H1 (cell line): ENCODE measurements at regions not wholly inside any gene's neighbourhood (a gene's known extent, or its start where the extent isn't known, plus 50 kb on each side); places are given as distances from the start of the nearest gene placed in this dataset.

ENCODE experiments used
- CTCF ChIA-PET: fragments of 300-600 bp; sonication (Branson Sonifier 250); formaldehyde crosslinking; loops from one replicate; lab custom pipeline; 2021; ENCODE audit not compliant: partially characterized antibody; lab: Charles Lee
- POLR2A ChIA-PET: fragments of 300-600 bp; sonication (Branson Sonifier 250); formaldehyde crosslinking; loops from one replicate; lab custom pipeline; 2021; ENCODE audit warnings: inconsistent platforms; ENCODE audit not compliant: partially characterized antibody; lab: Charles Lee
- DNase-seq, 2 experiments: peaks; one replicate each; pipeline versions ENCODE4 v3.0.0 to v3.0.0-alpha.2; 2010 to 2022; ENCODE audit warnings: low spot score in 2 of 2, low read depth in 1 of 2, mixed read lengths in 1 of 2
- FAIRE-seq: peaks from 2 replicates; lab custom pipeline; 2011; peaks lifted over from hg19 to GRCh38; lab: Jason Lieb, UNC
- H2AFZ ChIP-seq: 2 replicates; pipeline ENCODE4 v1.8.1; 2012; ENCODE audit warnings: low read length, inconsistent platforms
- H2AK5ac ChIP-seq: 2 replicates; pipeline ENCODE4 v1.6.1; 2013; ENCODE audit warnings: low read depth, low read length
- H2BK120ac ChIP-seq: replicated peaks from 2 replicates; pipeline ENCODE3; 2013; ENCODE audit warnings: low read depth, low read length, inconsistent platforms
- H2BK12ac ChIP-seq: 2 replicates; pipeline ENCODE4 v1.6.1; 2013; ENCODE audit warnings: low read depth, low read length
- H2BK15ac ChIP-seq: 2 replicates; pipeline ENCODE4 v1.6.1; 2013; ENCODE audit warnings: low read length
- H2BK20ac ChIP-seq: 2 replicates; pipeline ENCODE4 v1.6.1; 2013; ENCODE audit warnings: low read length
- H2BK5ac ChIP-seq: 2 replicates; pipeline ENCODE4 v1.6.1; 2013; ENCODE audit warnings: low read depth, low read length
- H3K14ac ChIP-seq: 2 replicates; pipeline ENCODE4 v1.6.1; 2013; ENCODE audit warnings: inconsistent platforms; ENCODE audit not compliant: insufficient read length
- H3K18ac ChIP-seq: 2 replicates; pipeline ENCODE4 v1.6.1; 2013; ENCODE audit warnings: low read length; ENCODE audit errors: extremely low read depth
- H3K23ac ChIP-seq: 2 replicates; pipeline ENCODE4 v1.6.1; 2013; ENCODE audit warnings: inconsistent platforms; ENCODE audit not compliant: insufficient read length
- H3K23me2 ChIP-seq: 2 replicates; pipeline ENCODE4 v1.6.1; 2013; ENCODE audit warnings: low read depth, low read length
- H3K27ac ChIP-seq: 2 replicates; pipeline ENCODE4 v1.6.1; 2011; ENCODE audit warnings: low read depth, low read length, inconsistent platforms
- H3K27me3 ChIP-seq, 4 experiments: replicated peaks in 1 of 4; 1 replicate in 1 of 4; 2 replicates in 3 of 4; pipeline versions ENCODE4 v1.6.1 to v1.8.1; 2011 to 2013; ENCODE audit warnings: low read length in 3 of 4, mild to moderate bottlenecking in 3 of 4, inconsistent platforms in 2 of 4, mixed read lengths in 2 of 4, moderate library complexity in 1 of 4; ENCODE audit not compliant: control insufficient read depth in 3 of 4, insufficient read depth in 3 of 4; ENCODE audit errors: extremely low read depth in 1 of 4
- H3K36me3 ChIP-seq, 4 experiments: 2 replicates each; pipeline versions ENCODE4 v1.6.1 to v1.8.1; 2011 to 2013; ENCODE audit warnings: mild to moderate bottlenecking in 4 of 4, low read length in 3 of 4, moderate library complexity in 2 of 4, control low read depth in 1 of 4, inconsistent platforms in 1 of 4; ENCODE audit not compliant: insufficient read depth in 4 of 4, control insufficient read depth in 2 of 4
- H3K4ac ChIP-seq: replicated peaks from 2 replicates; pipeline ENCODE3; 2013; ENCODE audit warnings: low read length, low read depth, mixed read lengths, inconsistent platforms; ENCODE audit not compliant: insufficient read length
- H3K4me1 ChIP-seq, 4 experiments: replicated peaks in 1 of 4; 1 replicate in 1 of 4; 2 replicates in 3 of 4; pipeline versions ENCODE4 v1.6.1 to v1.8.1; 2011 to 2013; ENCODE audit warnings: low read length in 3 of 4, inconsistent platforms in 2 of 4, mixed read lengths in 1 of 4; ENCODE audit not compliant: insufficient read depth in 4 of 4, control insufficient read depth in 3 of 4
- H3K4me2 ChIP-seq, 2 experiments: 2 replicates each; pipeline versions ENCODE4 v1.6.1 to v1.8.1; 2011 to 2013; ENCODE audit warnings: low read depth in 2 of 2, low read length in 2 of 2, control low read depth in 1 of 2, inconsistent platforms in 1 of 2, mild to moderate bottlenecking in 1 of 2; ENCODE audit not compliant: insufficient read depth in 1 of 2
- H3K4me3 ChIP-seq, 4 experiments: fragments of 200-600, 300-600 bp in 1 of 4; sonication (generic), shearing (Covaris generic), sonication (Bioruptor Twin) in 1 of 4; 2 replicates each; pipeline versions ENCODE4 v1.5.1 to v1.8.1; 2011 to 2016; ENCODE audit warnings: low read length in 4 of 4, low read depth in 3 of 4, control low read depth in 2 of 4, inconsistent platforms in 2 of 4, mild to moderate bottlenecking in 2 of 4, mixed read lengths in 1 of 4, moderate library complexity in 1 of 4; ENCODE audit not compliant: insufficient read depth in 2 of 4; ENCODE audit errors: extremely low read depth in 1 of 4
- H3K56ac ChIP-seq: replicated peaks from 2 replicates; pipeline ENCODE3; 2013; ENCODE audit warnings: low read depth, mild to moderate bottlenecking, mixed read lengths, low read length, inconsistent platforms; ENCODE audit not compliant: insufficient read length
- H3K79me1 ChIP-seq: 2 replicates; pipeline ENCODE4 v1.6.1; 2013; ENCODE audit warnings: low read depth, low read length, control low read depth
- H3K79me2 ChIP-seq, 2 experiments: 2 replicates each; pipeline versions ENCODE4 v1.6.1 to v1.8.1; 2012 to 2013; ENCODE audit warnings: low read length in 2 of 2, mild to moderate bottlenecking in 2 of 2, inconsistent platforms in 1 of 2; ENCODE audit not compliant: insufficient read depth in 2 of 2, control insufficient read depth in 1 of 2
- H3K9ac ChIP-seq, 4 experiments: replicated peaks in 1 of 4; 1 replicate in 1 of 4; 2 replicates in 3 of 4; pipeline versions ENCODE4 v1.6.1 to v1.8.1; 2011 to 2013; ENCODE audit warnings: low read depth in 3 of 4, low read length in 3 of 4, control low read depth in 2 of 4, mild to moderate bottlenecking in 2 of 4, moderate library complexity in 2 of 4, inconsistent platforms in 1 of 4; ENCODE audit errors: extremely low read depth in 1 of 4
- H3K9me3 ChIP-seq, 2 experiments: 2 replicates each; pipeline versions ENCODE4 v1.6.1 to v1.8.1; 2012 to 2013; ENCODE audit warnings: mild to moderate bottlenecking in 2 of 2, moderate library complexity in 2 of 2, control low read depth in 1 of 2, inconsistent platforms in 1 of 2, low read depth in 1 of 2, low read length in 1 of 2, mixed read lengths in 1 of 2; ENCODE audit not compliant: insufficient read depth in 2 of 2
- H4K20me1 ChIP-seq, 2 experiments: replicated peaks in 1 of 2; 2 replicates each; pipeline versions ENCODE3 to v1.8.1; 2011 to 2013; ENCODE audit warnings: inconsistent platforms in 2 of 2, low read length in 2 of 2, mild to moderate bottlenecking in 1 of 2; ENCODE audit not compliant: insufficient read depth in 2 of 2, control insufficient read depth in 1 of 2
- H4K5ac ChIP-seq: 2 replicates; pipeline ENCODE4 v1.6.1; 2013; ENCODE audit warnings: low read length, low read depth, mixed read lengths, inconsistent platforms; ENCODE audit not compliant: insufficient read length
- H4K8ac ChIP-seq: 2 replicates; pipeline ENCODE4 v1.8.0; 2013; ENCODE audit warnings: mild to moderate bottlenecking, moderate library complexity, low read length, inconsistent platforms; ENCODE audit not compliant: insufficient read depth; ENCODE audit errors: extremely low read depth
- H4K91ac ChIP-seq: replicated peaks from 2 replicates; pipeline ENCODE3; 2013; ENCODE audit warnings: low read length, mixed read lengths, inconsistent platforms; ENCODE audit not compliant: insufficient read length
- CEBPB ChIP-seq: IDR thresholded peaks from 2 replicates; pipeline ENCODE4 v1.6.1; 2012; ENCODE audit warnings: low read depth, low read length
- NRF1 ChIP-seq: IDR thresholded peaks from 2 replicates; pipeline ENCODE4 v1.6.1; 2011; ENCODE audit warnings: mild to moderate bottlenecking, low read depth, low read length, improper control_type of control experiment
- WGBS, 2 experiments: shearing (Covaris generic) in 1 of 2; methylation state at CpG; one replicate each; pipeline versions ENCODE4 v1.1.6 to v1.1.7; 2013 to 2015; ENCODE audit warnings: low lambda C conversion rate in 2 of 2, mixed read lengths in 2 of 2, inconsistent platforms in 1 of 2, low coverage in 1 of 2, missing lambda C conversion rate in 1 of 2; ENCODE audit not compliant: insufficient replicate concordance in 2 of 2, insufficient coverage in 1 of 2, insufficient read length in 1 of 2; ENCODE audit errors: extremely low coverage in 1 of 2, missing lambda C conversion rate in 1 of 2; 5-methylcytosine and 5-hydroxymethylcytosine counted together

DNA sequence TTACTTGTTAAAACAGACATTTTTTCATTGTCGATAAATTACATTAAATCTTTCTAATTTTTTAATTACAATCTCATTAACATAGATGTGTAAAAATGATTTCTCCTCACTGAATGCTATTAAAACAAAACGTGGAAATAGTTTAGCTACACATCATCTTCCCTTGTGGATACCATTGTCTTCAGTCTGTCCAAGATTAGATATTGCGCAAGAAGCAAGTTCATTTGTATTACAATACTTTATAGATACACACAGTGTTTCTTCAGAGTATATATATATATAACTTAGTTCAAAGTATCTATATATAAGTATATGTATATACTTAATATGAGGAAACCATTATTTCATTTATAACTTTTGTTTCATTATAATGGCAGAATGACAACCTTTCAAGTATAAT, 883.3 kb upstream of the CNTN5 start:
- Histone ChIP-seq H2BK15ac (no peak overlapping the region), H2AK5ac (no peak overlapping the region), H3K79me1 (no peaks in the 10 kb centered on the region), H4K8ac (no peak overlapping the region), H3K4ac (no peak overlapping the region), H3K4me1 (no peaks in the 10 kb centered on the region), H2BK5ac (no peak overlapping the region), H3K9me3 (no peaks in the 10 kb centered on the region), H2BK20ac (no peak overlapping the region), H3K27ac (no peak overlapping the region), H3K14ac (no peak overlapping the region), H4K20me1 (no peaks in the 10 kb centered on the region), H2AFZ (no peak overlapping the region), H3K18ac (no peak overlapping the region), H3K79me2 (no peaks in the 10 kb centered on the region), H3K36me3 (no peaks in the 10 kb centered on the region), H3K27me3 (no peaks in the 10 kb centered on the region)
- CTCF ChIA-PET, result no interaction called here
- 93% methylated on average over 3 of the region's 3 CpGs; no CpG with 5 or more reads in 1 of the 2 experiments for WGBS, 2 experiments
- no peak for DNase-seq
- TF ChIP-seq NRF1 (no peak), CEBPB (peak; percentile 95)
- TF ChIP-seq, all 59 proteins: peak for 1
- no peak overlapping the region for H2BK12ac ChIP-seq
- POLR2A ChIA-PET, result no interaction called here
- H3K56ac ChIP-seq, result no peak overlapping the region
- no peak overlapping the region for H4K91ac ChIP-seq
- H3K23me2 ChIP-seq, result no peaks in the 10 kb centered on the region
- no peak overlapping the region for H4K5ac ChIP-seq
- no peak overlapping the region for H3K4me3 ChIP-seq
- H3K23ac ChIP-seq, result no peak overlapping the region
- H3K9ac ChIP-seq, result no peak overlapping the region
- no peak overlapping the region for H3K4me2 ChIP-seq
- H2BK120ac ChIP-seq, result no peak overlapping the region
- no peak for FAIRE-seq
